ENCODE measurements at regions not wholly inside any gene's neighbourhood (a gene's known extent, or its start where the extent isn't known, plus 50 kb on each side); places are given as distances from the start of the nearest gene placed in this dataset.

GRCh38 chr3:34200576-34200975 lies 402.1 kb downstream of the PDCD6IP start:
- no peak for DNase-seq

GRCh38 chr3:34202975-34203374 lies 404.5 kb downstream of the PDCD6IP start:
- no peak for DNase-seq

GRCh38 chr3:34203386-34203785 lies 405.0 kb downstream of the PDCD6IP start:
- DNase-seq = no peak

- no peak for DNase-seq
Observed at GRCh38 chr3:34207002-34207401, 408.6 kb downstream of the PDCD6IP start.

- no peak for DNase-seq
Observed at GRCh38 chr3:34207806-34208205, 409.4 kb downstream of the PDCD6IP start.

- DNase-seq = no peak
Observed at GRCh38 chr3:34212175-34212574, 413.7 kb downstream of the PDCD6IP start.

GRCh38 chr3:34212656-34213055 lies 414.2 kb downstream of the PDCD6IP start:
- DNase-seq = no peak

- DNase-seq = no peak
Observed at GRCh38 chr3:34213478-34213877, 415.0 kb downstream of the PDCD6IP start.

- DNase-seq = no peak
Observed at GRCh38 chr3:34216711-34217335, 418.4 kb downstream of the PDCD6IP start.

- DNase-seq = no peak
Observed at GRCh38 chr3:34218706-34219385, 420.4 kb downstream of the PDCD6IP start.

- DNase-seq = no peak
Observed at GRCh38 chr3:34219556-34219955, 421.1 kb downstream of the PDCD6IP start.

GRCh38 chr3:34225821-34226366 lies 427.5 kb downstream of the PDCD6IP start:
- DNase-seq = no peak

GRCh38 chr3:34229876-34230275 lies 431.4 kb downstream of the PDCD6IP start:
- DNase-seq = no peak

- DNase-seq = no peak
Observed at GRCh38 chr3:34235096-34235495, 436.7 kb downstream of the PDCD6IP start.

- no peak for DNase-seq
Observed at GRCh38 chr3:34237946-34238345, 439.5 kb downstream of the PDCD6IP start.

- no peak for DNase-seq
Observed at GRCh38 chr3:34238407-34238806, 440.0 kb downstream of the PDCD6IP start.

GRCh38 chr3:34239287-34239686 lies 440.9 kb downstream of the PDCD6IP start:
- DNase-seq = no peak

- no peak for DNase-seq
Observed at GRCh38 chr3:34239875-34240274, 441.4 kb downstream of the PDCD6IP start.

GRCh38 chr3:34247401-34247800 lies 449.0 kb downstream of the PDCD6IP start:
- DNase-seq = no peak

- no peak for DNase-seq
Observed at GRCh38 chr3:34248352-34248751, 449.9 kb downstream of the PDCD6IP start.

GRCh38 chr3:34254285-34254684 lies 455.9 kb downstream of the PDCD6IP start:
- no peak for DNase-seq

GRCh38 chr3:34256021-34256420 lies 457.6 kb downstream of the PDCD6IP start:
- DNase-seq = no peak

- DNase-seq = no peak
Observed at GRCh38 chr3:34256791-34257190, 458.4 kb downstream of the PDCD6IP start.

- DNase-seq = no peak
Observed at GRCh38 chr3:34258271-34258998, 460.0 kb downstream of the PDCD6IP start.

Measured in stimulated activated CD4-positive, alpha-beta T cell treated with anti-CD3 and anti-CD28 coated beads, Interleukin-15, amount 100 ng/mL, for 24 hours (primary cell).